Kidney (tissue), 13 donors: ENCODE measurements at regions not wholly inside any gene's neighbourhood (a gene's known extent, or its start where the extent isn't known, plus 50 kb on each side); places are given as distances from the start of the nearest gene placed in this dataset.

ENCODE experiments used
- DNase-seq, 5 donors: peaks; one replicate each; pipeline ENCODE4 v3.0.0-alpha.2; 2013 to 2020
- FAIRE-seq: peaks from 2 replicates; lab custom pipeline; 2012; peaks lifted over from hg19 to GRCh38; lab: Jason Lieb, UNC
- H3K27ac ChIP-seq, 2 donors: one replicate each; pipeline ENCODE4 v1.7.0; 2013; ENCODE audit warnings: low read depth in 2 of 2, low read length in 2 of 2, inconsistent platforms in 1 of 2
- H3K27me3 ChIP-seq: one replicate; pipeline ENCODE4 v1.7.1; 2013; ENCODE audit warnings: low read length, inconsistent platforms; ENCODE audit not compliant: control insufficient read depth, insufficient read depth
- H3K36me3 ChIP-seq, 3 donors: one replicate each; pipeline versions ENCODE4 v1.7.0 to v1.7.1; 2013; ENCODE audit warnings: low read length in 3 of 3, control low read depth in 1 of 3, inconsistent platforms in 1 of 3; ENCODE audit not compliant: insufficient read depth in 3 of 3, control insufficient read depth in 2 of 3
- H3K4me1 ChIP-seq, 3 donors: one replicate each; pipeline versions ENCODE4 v1.7.0 to v1.7.1; 2013; ENCODE audit warnings: low read length in 3 of 3, inconsistent platforms in 1 of 3, low read depth in 1 of 3; ENCODE audit not compliant: control insufficient read depth in 2 of 3, insufficient read depth in 2 of 3
- H3K4me3 ChIP-seq, 3 donors: one replicate each; pipeline versions ENCODE4 v1.7.0 to v1.8.1; 2013; ENCODE audit warnings: low read length in 3 of 3, control low read depth in 1 of 3, inconsistent platforms in 1 of 3
- H3K9ac ChIP-seq, 3 donors: one replicate each; pipeline versions ENCODE4 v1.7.0 to v1.7.1; 2013; ENCODE audit warnings: low read length in 3 of 3, control low read depth in 1 of 3, inconsistent platforms in 1 of 3
- H3K9me3 ChIP-seq, 3 donors: one replicate each; pipeline versions ENCODE4 v1.7.0 to v1.7.1; 2013; ENCODE audit warnings: low read length in 3 of 3, control low read depth in 1 of 3, inconsistent platforms in 1 of 3; ENCODE audit not compliant: control insufficient read depth in 2 of 3, insufficient read depth in 1 of 3
- intact Hi-C: fragments of 100-400 bp; cut with DNase I; formaldehyde crosslinking; loops from one replicate; pipeline ENCODE4 v1.11.1; 2022
- TF ChIP-seq, protein P1 (sequence below): IDR thresholded peaks from 3 replicates; pipeline ENCODE4 v1.5.1; 2012; ENCODE audit warnings: mild to moderate bottlenecking, moderate library complexity, borderline replicate concordance; ENCODE audit not compliant: insufficient read depth; ENCODE audit errors: extremely low read depth
- donor health status: control.
- donor health status: control.
- donor health status: control.
- donor health status: control.
- donor health status: control.
- donor health status: DM: yes; HTN: yes; CAD: no.
- donor health status: Normal renal cell carcinoma (clear cell type).

DNA sequence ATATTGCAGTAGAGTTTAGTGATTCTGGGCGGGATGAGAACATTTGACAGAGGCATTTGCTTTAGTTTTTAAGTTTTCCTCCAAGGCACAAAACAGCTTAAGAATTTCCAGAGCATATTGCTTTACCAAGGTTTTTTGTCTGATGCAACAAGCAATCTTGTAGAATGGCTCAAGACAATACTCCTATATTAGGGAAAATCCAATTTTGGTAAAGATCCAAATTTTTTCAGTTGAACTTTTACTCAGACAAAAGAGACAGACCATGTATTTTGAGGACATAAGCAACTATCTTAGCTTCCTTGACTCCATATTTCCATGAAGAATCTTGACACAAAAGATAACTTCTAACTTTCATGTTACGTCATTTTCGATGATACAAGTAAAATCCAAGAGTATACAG is 92.3 kb upstream of the NANOS1 start:
- intact Hi-C loops, result no loop called here
- Histone ChIP-seq H3K27ac (no peak overlapping the region), H3K9ac (no peak overlapping the region), H3K27me3 (no peaks in the 10 kb centered on the region), H3K36me3 (no peaks in the 10 kb centered on the region), H3K4me1 (no peaks in the 10 kb centered on the region), H3K4me3 (no peak overlapping the region), H3K9me3 (no peaks in the 10 kb centered on the region)
- FAIRE-seq (no peak), DNase-seq (no peak)
- TF ChIP-seq, protein P1, sequence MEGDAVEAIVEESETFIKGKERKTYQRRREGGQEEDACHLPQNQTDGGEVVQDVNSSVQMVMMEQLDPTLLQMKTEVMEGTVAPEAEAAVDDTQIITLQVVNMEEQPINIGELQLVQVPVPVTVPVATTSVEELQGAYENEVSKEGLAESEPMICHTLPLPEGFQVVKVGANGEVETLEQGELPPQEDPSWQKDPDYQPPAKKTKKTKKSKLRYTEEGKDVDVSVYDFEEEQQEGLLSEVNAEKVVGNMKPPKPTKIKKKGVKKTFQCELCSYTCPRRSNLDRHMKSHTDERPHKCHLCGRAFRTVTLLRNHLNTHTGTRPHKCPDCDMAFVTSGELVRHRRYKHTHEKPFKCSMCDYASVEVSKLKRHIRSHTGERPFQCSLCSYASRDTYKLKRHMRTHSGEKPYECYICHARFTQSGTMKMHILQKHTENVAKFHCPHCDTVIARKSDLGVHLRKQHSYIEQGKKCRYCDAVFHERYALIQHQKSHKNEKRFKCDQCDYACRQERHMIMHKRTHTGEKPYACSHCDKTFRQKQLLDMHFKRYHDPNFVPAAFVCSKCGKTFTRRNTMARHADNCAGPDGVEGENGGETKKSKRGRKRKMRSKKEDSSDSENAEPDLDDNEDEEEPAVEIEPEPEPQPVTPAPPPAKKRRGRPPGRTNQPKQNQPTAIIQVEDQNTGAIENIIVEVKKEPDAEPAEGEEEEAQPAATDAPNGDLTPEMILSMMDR, result no peak

- TF ChIP-seq, protein P1, result no peak
- FAIRE-seq, result no peak
These were observed 90.1 kb upstream of the NANOS1 start for GRCh38 chr10:118939211-118940007.

GRCh38 chr10:118940386-118940785 is 89.1 kb upstream of the NANOS1 start:
- H3K9ac ChIP-seq, result no peak overlapping the region
- no peak for FAIRE-seq
- TF ChIP-seq, protein P1, result no peak
- no peak overlapping the region for H3K4me3 ChIP-seq
- H3K36me3 ChIP-seq, result no peaks in the 10 kb centered on the region
- DNase-seq, result no peak
- H3K4me1 ChIP-seq, result no peaks in the 10 kb centered on the region
- H3K9me3 ChIP-seq, result no peaks in the 10 kb centered on the region
- H3K27ac ChIP-seq, result no peak overlapping the region
- intact Hi-C loops, result no loop called here
- no peaks in the 10 kb centered on the region for H3K27me3 ChIP-seq

More at GRCh38 chr10:118939211-118940007, 90.1 kb upstream of the NANOS1 start:
- H3K9ac ChIP-seq, result no peak overlapping the region
- H3K36me3 ChIP-seq, result no peaks in the 10 kb centered on the region
- H3K4me3 ChIP-seq, result no peak overlapping the region
- H3K27ac ChIP-seq, result no peak overlapping the region
- H3K9me3 ChIP-seq, result no peaks in the 10 kb centered on the region
- DNase-seq, result no peak
- no peaks in the 10 kb centered on the region for H3K4me1 ChIP-seq
- intact Hi-C loops, result no loop called here
- no peaks in the 10 kb centered on the region for H3K27me3 ChIP-seq

DNA sequence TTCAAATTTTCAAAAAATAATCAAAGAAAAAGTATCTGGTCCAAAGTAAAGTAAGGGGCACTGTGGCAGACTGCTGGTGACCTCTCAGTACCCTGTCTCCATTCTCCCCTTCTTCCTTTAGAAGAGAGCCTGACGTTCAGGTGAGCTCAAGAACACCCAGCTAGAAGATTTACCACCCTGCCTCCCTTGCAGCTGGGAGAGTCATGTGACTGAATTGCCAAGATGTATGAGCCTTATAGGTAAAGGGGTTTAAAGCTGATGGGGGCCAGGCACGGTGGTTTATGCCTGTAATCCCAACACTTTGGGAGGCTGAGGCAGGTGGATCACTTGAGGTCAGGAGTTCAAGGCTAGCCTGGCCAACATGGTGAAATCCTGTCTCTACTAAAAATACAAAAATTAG is 86.3 kb upstream of the NANOS1 start:
- Histone ChIP-seq H3K9me3 (no peaks in the 10 kb centered on the region), H3K27me3 (no peaks in the 10 kb centered on the region), H3K4me3 (no peak overlapping the region), H3K36me3 (no peaks in the 10 kb centered on the region), H3K9ac (no peak overlapping the region), H3K27ac (no peak overlapping the region), H3K4me1 (no peaks in the 10 kb centered on the region)
- intact Hi-C loops, result no loop called here
- FAIRE-seq (no peak), DNase-seq (no peak)
- TF ChIP-seq, protein P1, result no peak
